Pancreas (tissue), 10 donors: ENCODE measurements at regions not wholly inside any gene's neighbourhood (a gene's known extent, or its start where the extent isn't known, plus 50 kb on each side); places are given as distances from the start of the nearest gene placed in this dataset.

Source experiments
- ATAC-seq, 4 donors: fragments of 200-7000 bp; cut with Tn5 transposase; one replicate each; pipeline versions ENCODE4 v1.8.0 to v1.9.1; 2020; ENCODE audit warnings: mild to moderate bottlenecking in 4 of 4, moderate library complexity in 4 of 4
- DNase-seq, 6 donors: peaks; one replicate each; pipeline ENCODE4 v3.0.0-alpha.2; 2020
- FAIRE-seq: peaks from 2 replicates; lab custom pipeline; 2012; peaks lifted over from hg19 to GRCh38; lab: Jason Lieb, UNC
- H3K27ac ChIP-seq, 4 donors: fragments of 200-600 bp; sonication (generic); 1 replicate in 3 of 4; 2 replicates in 1 of 4; pipeline versions ENCODE4 v1.5.0 to v1.8.0; 2020
- H3K27me3 ChIP-seq, 4 donors: fragments of 200-600 bp; one replicate each; pipeline ENCODE4 v1.8.0; 2021
- H3K36me3 ChIP-seq, 3 donors: fragments of 200-600 bp; sonication (generic) in 1 of 3; one replicate each; pipeline versions ENCODE4 v1.5.0 to v1.8.0; 2020 to 2021
- H3K4me1 ChIP-seq, 3 donors: fragments of 200-600 bp; one replicate each; pipeline ENCODE4 v1.8.0; 2021
- H3K4me3 ChIP-seq, 4 donors: fragments of 200-600 bp; sonication (generic) in 2 of 4; one replicate each; pipeline versions ENCODE4 v1.5.0 to v1.8.0; 2020 to 2021
- H3K9me3 ChIP-seq, 4 donors: fragments of 200-600 bp; one replicate each; pipeline ENCODE4 v1.8.0; 2021
- whole genome bisulfite sequencing, 2 donors: extraction: QIAGEN DNeasy Blood & Tissue Kit; methylation state at CpG; one replicate each; pipeline ENCODE4 v1.1.7; 2013; 5-methylcytosine and 5-hydroxymethylcytosine counted together
- intact Hi-C, 3 donors: fragments of 100-400 bp; cut with DNase I; formaldehyde crosslinking; loops; one replicate each; pipeline versions ENCODE4 v1.11.1 to v1.14.2; 2022
- TF ChIP-seq, protein P1 (sequence below), 4 donors: fragments of 200-600 bp; sonication (generic) in 3 of 4; IDR thresholded peaks; one replicate each; pipeline versions ENCODE4 v1.5.0 to v1.8.0; 2021; ENCODE audit warnings: antibody characterized with exemption in 4 of 4
- donor health status: healthy with polysubstance abuse.
- donor health status: DM: no; HTN: no; CAD: no; lungs with moderate emphysema.
- donor health status: DM: no; HTN: no; CAD: no.
- donor health status: control.
- donor health status: control.
- donor health status: Bipolar disorder and iron deficiency.
- donor health status: DM: yes; HTN: yes; CAD: no.
- donor health status: DM: no; HTN: no; CAD: no.
- donor health status: DM: no; HTN: no; CAD: no.
- donor health status: DM: yes; HTN: yes; CAD: no.

- intact Hi-C loops: no loop called here
- TF ChIP-seq, protein P1, sequence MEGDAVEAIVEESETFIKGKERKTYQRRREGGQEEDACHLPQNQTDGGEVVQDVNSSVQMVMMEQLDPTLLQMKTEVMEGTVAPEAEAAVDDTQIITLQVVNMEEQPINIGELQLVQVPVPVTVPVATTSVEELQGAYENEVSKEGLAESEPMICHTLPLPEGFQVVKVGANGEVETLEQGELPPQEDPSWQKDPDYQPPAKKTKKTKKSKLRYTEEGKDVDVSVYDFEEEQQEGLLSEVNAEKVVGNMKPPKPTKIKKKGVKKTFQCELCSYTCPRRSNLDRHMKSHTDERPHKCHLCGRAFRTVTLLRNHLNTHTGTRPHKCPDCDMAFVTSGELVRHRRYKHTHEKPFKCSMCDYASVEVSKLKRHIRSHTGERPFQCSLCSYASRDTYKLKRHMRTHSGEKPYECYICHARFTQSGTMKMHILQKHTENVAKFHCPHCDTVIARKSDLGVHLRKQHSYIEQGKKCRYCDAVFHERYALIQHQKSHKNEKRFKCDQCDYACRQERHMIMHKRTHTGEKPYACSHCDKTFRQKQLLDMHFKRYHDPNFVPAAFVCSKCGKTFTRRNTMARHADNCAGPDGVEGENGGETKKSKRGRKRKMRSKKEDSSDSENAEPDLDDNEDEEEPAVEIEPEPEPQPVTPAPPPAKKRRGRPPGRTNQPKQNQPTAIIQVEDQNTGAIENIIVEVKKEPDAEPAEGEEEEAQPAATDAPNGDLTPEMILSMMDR (IDR thresholded peaks at IDR 0.05): no peak
- no peaks in the 10 kb centered on the region for H3K4me1 ChIP-seq
- no peaks in the 10 kb centered on the region for H3K27me3 ChIP-seq
- no peak overlapping the region for H3K4me3 ChIP-seq
- FAIRE-seq (no peak), DNase-seq (no peak), ATAC-seq (no peak)
- 67 to 76% methylated on average over 4 of the region's 4 CpGs for WGBS, 2 donors
- H3K9me3 ChIP-seq: no peaks in the 10 kb centered on the region
- no peaks in the 10 kb centered on the region for H3K36me3 ChIP-seq
- no peak overlapping the region for H3K27ac ChIP-seq
Observed at GRCh38 chr4:152171556-152171955, 364.3 kb downstream of the FBXW7 start.

GRCh38 chr4:152169683-152170082 is 366.2 kb downstream of the FBXW7 start:
- no peak for FAIRE-seq
- DNase-seq: no peak
- Histone ChIP-seq H3K36me3 (no peaks in the 10 kb centered on the region), H3K27ac (no peak overlapping the region), H3K27me3 (no peaks in the 10 kb centered on the region), H3K9me3 (no peaks in the 10 kb centered on the region), H3K4me1 (no peaks in the 10 kb centered on the region), H3K4me3 (no peak overlapping the region)
- TF ChIP-seq, protein P1 (IDR thresholded peaks at IDR 0.05): no peak
- intact Hi-C loops: no loop called here
- ATAC-seq: no peak
- WGBS, 2 donors: 31 to 37% methylated on average over 6 of the region's 6 CpGs

DNA sequence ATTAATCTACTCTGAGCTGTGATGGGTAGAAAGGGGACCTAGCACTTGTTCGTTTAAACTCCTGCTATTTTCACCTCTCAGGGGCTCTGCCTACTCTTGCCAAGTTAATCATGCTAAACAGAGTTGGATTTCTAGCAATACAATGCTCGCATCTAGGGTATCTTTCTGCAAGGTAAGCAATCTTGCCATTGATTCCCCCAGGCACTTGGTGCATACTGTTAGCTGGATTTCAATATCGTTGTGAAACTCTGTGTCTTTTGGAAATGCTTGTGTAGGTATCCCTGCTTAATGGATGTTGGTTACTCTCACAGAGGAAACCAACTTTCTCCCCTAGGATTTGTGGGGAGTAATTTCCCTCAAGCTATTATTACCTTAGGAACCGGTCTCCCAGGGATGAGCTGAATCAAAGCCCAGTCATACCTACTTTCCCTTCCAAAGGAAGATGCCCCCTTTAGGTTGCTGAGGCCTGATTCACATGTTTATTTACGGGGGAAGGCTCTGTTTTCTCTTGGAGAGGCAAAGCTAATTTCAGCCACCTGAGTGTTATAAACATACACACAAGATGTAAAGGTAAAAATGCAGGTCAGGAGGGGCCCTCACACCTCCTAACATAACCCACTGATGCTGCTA is 366.8 kb downstream of the FBXW7 start:
- Histone ChIP-seq H3K27me3 (no peaks in the 10 kb centered on the region), H3K4me1 (no peaks in the 10 kb centered on the region), H3K4me3 (no peak overlapping the region), H3K36me3 (no peaks in the 10 kb centered on the region), H3K27ac (no peak overlapping the region), H3K9me3 (no peaks in the 10 kb centered on the region)
- FAIRE-seq (no peak), ATAC-seq (no peak), DNase-seq (no peak)
- TF ChIP-seq, protein P1 (IDR thresholded peaks at IDR 0.05): no peak
- WGBS, 2 donors: 51 to 57% methylated on average over 5 of the region's 5 CpGs
- intact Hi-C loops: no loop called here

DNA sequence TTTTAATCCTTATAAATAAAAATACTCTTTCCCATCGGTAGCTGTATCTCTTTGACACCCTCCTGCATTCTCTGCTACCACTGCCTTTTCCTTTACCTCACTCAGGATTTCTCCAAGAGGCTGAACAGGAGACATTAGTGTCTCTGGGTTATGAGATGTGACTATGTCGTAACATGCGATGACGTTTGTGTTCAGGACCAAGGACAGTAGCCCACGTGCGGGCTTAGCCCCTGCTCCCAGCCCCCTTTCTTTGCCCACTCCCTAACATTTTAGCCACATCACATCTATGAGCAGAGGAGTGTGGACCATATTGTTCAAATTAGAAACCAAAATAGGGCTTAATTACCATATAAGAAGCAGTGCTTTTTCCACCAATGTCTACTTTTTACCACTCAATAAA is 369.3 kb downstream of the FBXW7 start:
- WGBS, 2 donors: 27 to 31% methylated on average over 6 of the region's 6 CpGs
- DNase-seq (no peak), FAIRE-seq (no peak), ATAC-seq (no peak)
- H3K9me3 ChIP-seq: no peaks in the 10 kb centered on the region
- intact Hi-C loops: no loop called here
- no peak overlapping the region for H3K27ac ChIP-seq
- TF ChIP-seq, protein P1 (IDR thresholded peaks at IDR 0.05): no peak
- no peak overlapping the region for H3K4me3 ChIP-seq
- H3K4me1 ChIP-seq: no peaks in the 10 kb centered on the region
- H3K27me3 ChIP-seq: no peaks in the 10 kb centered on the region
- H3K36me3 ChIP-seq: no peaks in the 10 kb centered on the region

- 69 to 78% methylated on average over 4 of the region's 4 CpGs for WGBS, 2 donors
- Histone ChIP-seq H3K4me3 (no peak overlapping the region), H3K4me1 (no peaks in the 10 kb centered on the region), H3K27me3 (no peaks in the 10 kb centered on the region), H3K9me3 (no peaks in the 10 kb centered on the region), H3K36me3 (no peaks in the 10 kb centered on the region), H3K27ac (no peak overlapping the region)
- intact Hi-C loops: no loop called here
- ATAC-seq (no peak), FAIRE-seq (no peak), DNase-seq (no peak)
- TF ChIP-seq, protein P1 (IDR thresholded peaks at IDR 0.05): no peak
Observed at GRCh38 chr4:152165846-152166245, 370.0 kb downstream of the FBXW7 start.
